Type B pancreatic cell (in vitro differentiated cells): ENCODE measurements at regions not wholly inside any gene's neighbourhood (a gene's known extent, or its start where the extent isn't known, plus 50 kb on each side); places are given as distances from the start of the nearest gene placed in this dataset.
A peak's percentile ranks its signal among the peaks of the same experiment; 100 is the strongest.

Experiments
- DNase-seq: peaks from one replicate; pipeline ENCODE4 v3.0.0; 2021; ENCODE audit warnings: mixed read lengths; ENCODE audit not compliant: unreplicated experiment; ENCODE audit errors: extremely low spot score
- H3K27ac Mint-ChIP-seq: 2 replicates; pipeline ENCODE4 v1.8.0; 2021; ENCODE audit warnings: mild to moderate bottlenecking, mixed read lengths
- H3K27me3 Mint-ChIP-seq: 2 replicates; pipeline ENCODE4 v1.8.0; 2021; ENCODE audit warnings: mixed read lengths
- H3K36me3 Mint-ChIP-seq: 2 replicates; pipeline ENCODE4 v1.8.0; 2021; ENCODE audit warnings: mixed read lengths
- H3K4me1 Mint-ChIP-seq: one replicate; pipeline ENCODE4 v1.8.0; 2021; ENCODE audit warnings: mixed read lengths; ENCODE audit not compliant: unreplicated experiment
- H3K4me3 Mint-ChIP-seq: 2 replicates; pipeline ENCODE4 v1.8.0; 2021; ENCODE audit warnings: mild to moderate bottlenecking, mixed read lengths
- H3K9me3 Mint-ChIP-seq: 2 replicates; pipeline ENCODE4 v1.8.0; 2021; ENCODE audit warnings: mixed read lengths
- TF ChIP-seq, protein P1 (sequence below): fragments of 200-600 bp; sonication (generic); conservative IDR thresholded peaks from 2 replicates; pipeline ENCODE4 v1.5.0; 2021; ENCODE audit warnings: antibody characterized with exemption, mild to moderate bottlenecking

DNA sequence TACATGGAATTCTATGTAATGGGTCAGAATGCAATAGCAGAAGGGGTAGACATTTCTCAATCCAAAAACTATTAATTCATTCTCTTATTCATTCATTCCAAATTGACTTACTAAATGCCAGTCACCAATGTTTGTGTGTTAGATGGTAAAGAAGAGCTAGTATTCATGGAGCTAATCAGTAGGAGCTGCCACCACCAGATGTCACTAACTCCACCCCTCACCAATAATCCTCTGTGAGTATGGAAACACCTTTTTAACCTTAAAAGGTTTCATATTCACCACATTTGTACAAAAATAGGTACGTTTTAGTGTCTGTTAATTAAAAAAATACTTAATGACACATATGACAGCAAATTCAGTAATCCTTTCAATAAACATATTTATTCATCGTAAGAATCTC is 131.8 kb upstream of the PKN2 start:
- no peak overlapping the region for H3K4me3 Mint-ChIP-seq

DNA sequence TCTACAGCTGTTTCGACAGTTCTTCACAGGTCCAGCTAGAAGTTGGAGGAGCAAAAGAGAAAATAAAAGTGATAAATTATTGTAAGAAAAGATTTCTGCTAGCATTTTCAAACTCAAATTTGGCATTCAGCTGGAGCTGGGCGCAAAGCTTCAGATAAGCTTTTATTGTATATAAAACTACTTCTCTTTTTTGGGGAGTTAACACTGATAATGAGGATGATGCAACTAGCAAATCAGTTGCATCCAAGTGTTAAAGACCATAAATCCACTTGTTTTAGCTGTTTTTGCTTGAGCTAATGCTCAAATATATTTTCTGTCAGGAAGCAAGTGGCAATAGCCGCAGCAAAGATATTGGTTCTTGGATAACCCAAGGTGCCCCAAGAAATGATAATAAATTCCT is 127.1 kb upstream of the PKN2 start:
- Mint-ChIP-seq H3K27ac (no peak overlapping the region), H3K4me1 (no peaks in the 10 kb centered on the region), H3K4me3 (no peak overlapping the region), H3K9me3 (no peaks in the 10 kb centered on the region), H3K36me3 (no peaks in the 10 kb centered on the region), H3K27me3 (no peaks in the 10 kb centered on the region)
- no peak for DNase-seq
- TF ChIP-seq, protein P1, sequence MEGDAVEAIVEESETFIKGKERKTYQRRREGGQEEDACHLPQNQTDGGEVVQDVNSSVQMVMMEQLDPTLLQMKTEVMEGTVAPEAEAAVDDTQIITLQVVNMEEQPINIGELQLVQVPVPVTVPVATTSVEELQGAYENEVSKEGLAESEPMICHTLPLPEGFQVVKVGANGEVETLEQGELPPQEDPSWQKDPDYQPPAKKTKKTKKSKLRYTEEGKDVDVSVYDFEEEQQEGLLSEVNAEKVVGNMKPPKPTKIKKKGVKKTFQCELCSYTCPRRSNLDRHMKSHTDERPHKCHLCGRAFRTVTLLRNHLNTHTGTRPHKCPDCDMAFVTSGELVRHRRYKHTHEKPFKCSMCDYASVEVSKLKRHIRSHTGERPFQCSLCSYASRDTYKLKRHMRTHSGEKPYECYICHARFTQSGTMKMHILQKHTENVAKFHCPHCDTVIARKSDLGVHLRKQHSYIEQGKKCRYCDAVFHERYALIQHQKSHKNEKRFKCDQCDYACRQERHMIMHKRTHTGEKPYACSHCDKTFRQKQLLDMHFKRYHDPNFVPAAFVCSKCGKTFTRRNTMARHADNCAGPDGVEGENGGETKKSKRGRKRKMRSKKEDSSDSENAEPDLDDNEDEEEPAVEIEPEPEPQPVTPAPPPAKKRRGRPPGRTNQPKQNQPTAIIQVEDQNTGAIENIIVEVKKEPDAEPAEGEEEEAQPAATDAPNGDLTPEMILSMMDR = no peak

More for the DNA sequence above, 131.8 kb upstream of the PKN2 start:
- TF ChIP-seq, protein P1 = peak; percentile 20
- Mint-ChIP-seq H3K4me1 (no peaks in the 10 kb centered on the region), H3K9me3 (no peaks in the 10 kb centered on the region), H3K36me3 (no peaks in the 10 kb centered on the region), H3K27ac (no peak overlapping the region), H3K27me3 (no peaks in the 10 kb centered on the region)
- DNase-seq = no peak

DNA sequence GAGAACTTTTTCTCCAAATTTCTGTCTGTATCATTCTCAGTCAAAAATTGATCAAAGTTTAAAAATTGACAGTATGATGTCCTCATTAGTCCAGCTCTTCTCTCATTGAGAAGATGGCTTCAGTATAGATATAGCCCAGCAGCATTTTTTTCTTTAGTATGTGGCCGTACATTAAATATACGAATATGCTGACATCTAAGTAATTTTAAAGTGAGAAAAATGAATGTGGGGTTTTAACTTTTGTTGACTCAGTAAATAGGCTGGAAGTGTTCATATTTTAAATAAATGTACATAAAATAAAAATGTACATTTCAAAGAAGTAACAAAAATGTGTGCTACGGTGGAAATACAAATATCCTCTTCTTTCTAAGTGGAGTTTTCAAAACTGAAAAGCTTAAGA is 123.5 kb upstream of the PKN2 start:
- Mint-ChIP-seq H3K36me3 (no peaks in the 10 kb centered on the region), H3K4me3 (no peak overlapping the region)

DNA sequence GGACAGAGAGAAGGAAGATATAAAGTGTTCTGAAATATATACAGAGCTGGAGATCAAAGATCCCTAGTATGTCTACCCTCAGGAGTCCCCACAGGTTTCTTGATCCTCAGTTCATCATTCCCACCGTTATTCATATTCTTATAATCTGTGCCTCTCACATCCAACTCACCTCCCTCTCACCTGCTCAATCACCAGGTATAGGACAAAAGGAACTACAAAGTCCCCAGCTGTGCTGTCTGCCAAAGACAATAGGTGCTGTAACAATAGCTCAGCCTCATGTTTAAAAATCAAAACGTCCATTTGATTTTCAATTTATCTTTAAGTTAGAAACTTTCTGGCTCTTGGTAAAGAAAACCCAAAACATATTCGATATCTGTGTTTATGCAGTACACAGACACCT is 121.1 kb upstream of the PKN2 start:
- Mint-ChIP-seq H3K9me3 (no peaks in the 10 kb centered on the region), H3K36me3 (no peaks in the 10 kb centered on the region), H3K4me3 (no peak overlapping the region), H3K27ac (no peak overlapping the region), H3K4me1 (no peaks in the 10 kb centered on the region), H3K27me3 (no peaks in the 10 kb centered on the region)
- TF ChIP-seq, protein P1 = no peak
- DNase-seq = no peak

More for the DNA sequence above, 123.5 kb upstream of the PKN2 start:
- TF ChIP-seq, protein P1 = no peak
- Mint-ChIP-seq H3K4me1 (no peaks in the 10 kb centered on the region), H3K27ac (no peak overlapping the region), H3K9me3 (no peaks in the 10 kb centered on the region), H3K27me3 (no peaks in the 10 kb centered on the region)
- no peak for DNase-seq

DNA sequence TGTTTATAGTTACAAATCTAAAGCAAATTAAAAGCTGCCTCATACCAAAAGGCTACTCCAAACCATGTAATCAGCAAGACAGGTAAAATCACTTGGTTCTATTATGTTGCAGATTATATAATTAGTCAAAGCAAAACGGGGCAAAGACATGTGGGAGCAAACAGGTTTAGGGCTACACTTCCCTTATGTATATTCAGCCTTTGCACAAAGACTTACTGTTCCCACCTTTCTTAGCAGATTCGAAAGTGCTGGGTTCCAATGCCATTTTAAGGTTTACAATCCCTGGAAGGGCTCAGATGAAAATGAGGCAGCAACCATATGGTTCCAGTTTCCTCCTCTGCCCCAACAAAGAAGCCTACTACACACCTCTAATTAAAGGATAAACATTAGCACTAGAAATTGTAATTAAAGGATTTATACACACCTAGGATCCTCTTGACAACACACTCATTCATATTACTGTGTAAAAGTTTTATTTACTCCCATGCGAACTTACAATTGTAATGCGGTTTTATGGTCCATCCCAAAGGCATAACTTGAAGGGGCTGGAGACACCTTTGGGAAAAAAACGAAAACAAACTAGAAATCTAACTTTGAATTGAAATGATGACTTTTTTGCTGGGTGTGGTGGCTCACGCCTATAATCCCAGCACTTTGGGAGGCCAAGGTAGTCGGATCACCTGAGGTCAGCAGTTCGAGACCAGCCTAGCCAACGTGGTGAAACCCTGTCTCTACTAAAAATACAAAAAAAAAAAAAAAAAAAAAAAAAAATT is 117.3 kb upstream of the PKN2 start:
- no peak for DNase-seq
- H3K9me3 Mint-ChIP-seq = peaks cover under 1% of the 10 kb centered on the region
- peaks cover 9% of the 10 kb centered on the region for H3K27me3 Mint-ChIP-seq
- no peaks in the 10 kb centered on the region for H3K4me1 Mint-ChIP-seq
- H3K27ac Mint-ChIP-seq = no peak overlapping the region
- no peak overlapping the region for H3K4me3 Mint-ChIP-seq
- no peaks in the 10 kb centered on the region for H3K36me3 Mint-ChIP-seq
- TF ChIP-seq, protein P1 = no peak
